ENCODE measurements at regions not wholly inside any gene's neighbourhood (a gene's known extent, or its start where the extent isn't known, plus 50 kb on each side); places are given as distances from the start of the nearest gene placed in this dataset.

DNA sequence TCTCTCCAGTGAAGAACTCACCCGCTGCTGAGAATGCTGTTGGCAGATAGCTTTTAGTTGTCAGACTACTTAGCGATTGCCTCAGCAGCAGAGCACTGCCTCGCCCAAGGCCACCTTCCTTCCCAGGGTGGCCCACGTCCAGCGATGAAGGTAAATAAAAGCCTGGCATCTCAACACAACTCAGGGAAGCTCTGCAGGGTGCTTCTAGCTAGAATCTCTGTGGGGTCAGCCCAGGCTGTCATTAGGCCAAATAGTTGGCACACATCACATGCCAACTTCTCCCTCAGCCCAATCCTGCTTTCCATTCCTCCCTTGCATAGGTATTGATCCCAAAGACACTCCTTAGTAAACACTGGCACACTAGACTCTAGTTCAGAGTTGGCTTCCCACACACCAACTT, 368.1 kb upstream of the TMTC1 start:
- TF ChIP-seq, protein P1, sequence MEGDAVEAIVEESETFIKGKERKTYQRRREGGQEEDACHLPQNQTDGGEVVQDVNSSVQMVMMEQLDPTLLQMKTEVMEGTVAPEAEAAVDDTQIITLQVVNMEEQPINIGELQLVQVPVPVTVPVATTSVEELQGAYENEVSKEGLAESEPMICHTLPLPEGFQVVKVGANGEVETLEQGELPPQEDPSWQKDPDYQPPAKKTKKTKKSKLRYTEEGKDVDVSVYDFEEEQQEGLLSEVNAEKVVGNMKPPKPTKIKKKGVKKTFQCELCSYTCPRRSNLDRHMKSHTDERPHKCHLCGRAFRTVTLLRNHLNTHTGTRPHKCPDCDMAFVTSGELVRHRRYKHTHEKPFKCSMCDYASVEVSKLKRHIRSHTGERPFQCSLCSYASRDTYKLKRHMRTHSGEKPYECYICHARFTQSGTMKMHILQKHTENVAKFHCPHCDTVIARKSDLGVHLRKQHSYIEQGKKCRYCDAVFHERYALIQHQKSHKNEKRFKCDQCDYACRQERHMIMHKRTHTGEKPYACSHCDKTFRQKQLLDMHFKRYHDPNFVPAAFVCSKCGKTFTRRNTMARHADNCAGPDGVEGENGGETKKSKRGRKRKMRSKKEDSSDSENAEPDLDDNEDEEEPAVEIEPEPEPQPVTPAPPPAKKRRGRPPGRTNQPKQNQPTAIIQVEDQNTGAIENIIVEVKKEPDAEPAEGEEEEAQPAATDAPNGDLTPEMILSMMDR (IDR thresholded peaks at IDR 0.05 in 4 of 5, conservative IDR thresholded peaks at IDR 0.05 in 1 of 5), result no peak
- TF ChIP-seq POLR2A (IDR thresholded peaks at IDR 0.05), result no peak
- Histone ChIP-seq H3K27ac (no peak overlapping the region), H3K4me3 (no peak overlapping the region), H3K9me3 (no peaks in the 10 kb centered on the region), H3K27me3 (no peaks in the 10 kb centered on the region), H3K36me3 (no peaks in the 10 kb centered on the region), H3K4me1 (no peaks in the 10 kb centered on the region)
- DNase-seq, result no peak
- ATAC-seq, result no peak
- in situ Hi-C loops (cut with MboI; ENCODE audit: low sequenced_read_pairs in 4 of 4) (no loop called here), intact Hi-C loops (cut with DNase I; ENCODE audit: low total_unique reads) (no loop called here)

GRCh38 chr12:30146561-30146960, 362.8 kb upstream of the TMTC1 start:
- no peaks in the 10 kb centered on the region for H3K36me3 ChIP-seq
- in situ Hi-C loops (cut with MboI; ENCODE audit: low sequenced_read_pairs in 4 of 4), result no loop called here
- ATAC-seq (no peak), DNase-seq (no peak)
- no peaks in the 10 kb centered on the region for H3K9me3 ChIP-seq
- H3K4me3 ChIP-seq, result no peak overlapping the region
- no peak for TF ChIP-seq POLR2A (IDR thresholded peaks at IDR 0.05)
- TF ChIP-seq, protein P1 (IDR thresholded peaks at IDR 0.05 in 4 of 5, conservative IDR thresholded peaks at IDR 0.05 in 1 of 5), result no peak
- no peaks in the 10 kb centered on the region for H3K4me1 ChIP-seq
- no peaks in the 10 kb centered on the region for H3K27me3 ChIP-seq
- no peak overlapping the region for H3K27ac ChIP-seq
- intact Hi-C loops (cut with DNase I; ENCODE audit: low total_unique reads), result no loop called here

GRCh38 chr12:30145684-30146032, 361.9 kb upstream of the TMTC1 start:
- no peak for DNase-seq
- Histone ChIP-seq H3K27me3 (no peaks in the 10 kb centered on the region), H3K27ac (no peak overlapping the region), H3K4me1 (no peaks in the 10 kb centered on the region), H3K4me3 (no peak overlapping the region), H3K9me3 (no peaks in the 10 kb centered on the region), H3K36me3 (no peaks in the 10 kb centered on the region)
- no peak for TF ChIP-seq POLR2A (IDR thresholded peaks at IDR 0.05)
- TF ChIP-seq, protein P1 (IDR thresholded peaks at IDR 0.05 in 4 of 5, conservative IDR thresholded peaks at IDR 0.05 in 1 of 5), result no peak
- intact Hi-C loops (cut with DNase I; ENCODE audit: low total_unique reads) (no loop called here), in situ Hi-C loops (cut with MboI; ENCODE audit: low sequenced_read_pairs in 4 of 4) (no loop called here)
- ATAC-seq, result no peak

- Histone ChIP-seq H3K9me3 (no peaks in the 10 kb centered on the region), H3K4me1 (no peaks in the 10 kb centered on the region), H3K36me3 (no peaks in the 10 kb centered on the region), H3K4me3 (no peak overlapping the region), H3K27me3 (no peaks in the 10 kb centered on the region), H3K27ac (no peak overlapping the region)
- in situ Hi-C loops (cut with MboI; ENCODE audit: low sequenced_read_pairs in 4 of 4) (no loop called here), intact Hi-C loops (cut with DNase I; ENCODE audit: low total_unique reads) (no loop called here)
- TF ChIP-seq, protein P1 (IDR thresholded peaks at IDR 0.05 in 4 of 5, conservative IDR thresholded peaks at IDR 0.05 in 1 of 5), result no peak
- no peak for TF ChIP-seq POLR2A (IDR thresholded peaks at IDR 0.05)
- ATAC-seq (no peak), DNase-seq (no peak)
These were observed 361.3 kb upstream of the TMTC1 start for GRCh38 chr12:30144777-30145683.
